NAMALWA (cell line): ENCODE measurements at regions not wholly inside any gene's neighbourhood (a gene's known extent, or its start where the extent isn't known, plus 50 kb on each side); places are given as distances from the start of the nearest gene placed in this dataset.

Experiments used
- DNase-seq: peaks from one replicate; pipeline ENCODE4 v3.0.0-alpha.2; 2015; ENCODE audit warnings: low spot score

DNA sequence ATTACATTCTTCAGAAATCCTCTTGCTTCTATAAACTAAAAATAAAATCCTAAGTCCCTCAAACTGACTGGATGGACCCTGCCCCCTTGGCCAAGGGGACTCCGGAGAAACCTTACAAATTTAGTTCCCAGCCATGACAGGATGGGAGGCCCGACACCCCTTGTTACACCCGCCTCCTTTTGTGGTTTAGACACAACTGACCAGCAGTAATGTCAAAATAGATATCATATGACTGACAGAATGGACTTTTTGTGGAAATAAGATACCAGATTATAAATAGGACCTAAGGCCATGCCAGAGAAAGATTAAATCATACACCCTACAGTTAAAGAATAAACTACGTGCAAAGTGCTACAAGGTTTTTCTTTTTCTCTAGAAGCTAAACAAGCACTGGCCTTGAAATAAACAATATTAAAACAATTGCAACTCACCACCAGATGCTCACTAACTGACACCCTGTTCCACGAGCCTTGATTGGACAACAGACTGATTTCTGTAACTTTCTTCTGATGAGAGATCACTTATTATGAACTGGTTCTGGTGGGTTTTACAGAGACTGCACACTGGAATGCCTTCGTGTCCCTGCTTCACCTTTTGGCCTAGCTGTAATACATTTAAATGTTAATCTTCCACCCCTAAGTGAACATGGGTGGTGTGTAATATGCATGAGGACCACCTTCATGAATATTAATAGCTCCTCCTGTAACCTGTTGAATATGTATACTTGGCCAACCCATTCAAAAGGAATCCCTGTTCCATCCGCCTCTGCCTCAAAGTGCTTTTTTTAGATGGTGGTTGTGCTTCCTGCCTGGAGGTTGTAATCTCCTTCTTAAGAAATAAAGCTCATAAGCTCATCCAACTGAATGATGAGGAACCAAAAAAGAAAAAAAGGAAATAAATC lies 99.6 kb downstream of the ODF2L start:
- DNase-seq = no peak

DNA sequence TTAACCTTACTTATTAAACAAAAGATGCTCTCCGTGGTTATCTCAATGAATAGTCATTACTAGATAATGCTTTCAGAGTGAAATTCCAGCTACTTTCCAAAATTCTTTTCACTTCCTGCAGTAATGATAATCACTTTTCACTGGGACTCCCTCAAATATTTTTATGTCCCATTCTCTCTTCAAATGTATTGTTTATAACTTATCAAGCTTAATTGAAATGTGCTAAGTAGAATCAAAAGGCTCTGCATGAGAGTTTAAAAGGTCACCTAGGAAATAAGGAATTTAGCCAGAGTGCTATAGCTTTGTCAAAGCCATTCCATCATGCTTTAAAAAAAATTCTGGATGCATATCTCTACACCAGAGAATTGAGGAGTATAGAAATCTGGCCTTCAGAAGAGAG lies 106.4 kb downstream of the ODF2L start:
- DNase-seq = no peak

DNA sequence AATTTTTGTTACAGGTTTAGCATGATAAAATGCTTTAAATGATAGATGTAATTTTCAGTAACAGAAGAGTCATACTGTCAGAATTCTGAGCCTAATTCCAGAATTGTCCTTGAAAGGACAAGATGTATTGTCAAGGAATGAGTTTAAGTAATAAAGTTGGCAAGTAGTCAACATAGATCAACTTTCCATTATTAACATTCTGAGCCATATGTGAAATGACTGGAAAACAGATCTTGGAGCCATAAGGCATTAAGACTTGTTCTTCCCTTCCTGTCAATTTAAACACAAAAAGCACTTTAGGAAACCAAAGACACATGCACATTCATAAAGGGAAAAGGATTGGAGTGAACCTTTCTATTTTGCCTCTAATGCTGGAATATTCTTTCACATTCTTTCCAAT lies 107.0 kb downstream of the ODF2L start:
- DNase-seq = no peak

DNA sequence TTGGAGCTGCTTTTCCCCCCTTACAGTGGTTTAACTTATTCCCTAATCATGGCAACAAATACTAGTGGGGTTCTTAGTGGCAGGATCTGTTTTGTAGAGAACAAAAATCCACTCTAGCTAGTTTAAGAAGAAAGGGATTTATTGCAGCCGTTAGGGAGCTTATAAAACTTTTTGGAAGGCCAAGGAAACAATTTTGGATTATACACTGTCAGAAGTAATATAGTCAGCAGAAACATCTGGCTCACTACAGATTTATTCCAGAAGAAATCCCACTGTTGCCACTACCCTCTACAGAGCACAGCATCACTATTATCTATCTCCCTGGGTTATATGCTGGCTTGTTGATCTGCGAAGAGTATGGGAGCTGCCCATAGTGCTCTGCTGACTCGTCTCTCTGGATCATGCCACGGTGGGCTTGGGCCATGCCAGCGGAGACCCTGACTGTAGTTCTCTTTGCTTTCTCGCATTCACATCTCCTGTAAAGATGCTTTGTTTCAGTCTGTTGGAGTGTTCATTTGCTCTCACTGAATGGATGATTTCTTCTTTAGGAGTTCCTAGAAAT lies 107.5 kb downstream of the ODF2L start:
- no peak for DNase-seq

DNA sequence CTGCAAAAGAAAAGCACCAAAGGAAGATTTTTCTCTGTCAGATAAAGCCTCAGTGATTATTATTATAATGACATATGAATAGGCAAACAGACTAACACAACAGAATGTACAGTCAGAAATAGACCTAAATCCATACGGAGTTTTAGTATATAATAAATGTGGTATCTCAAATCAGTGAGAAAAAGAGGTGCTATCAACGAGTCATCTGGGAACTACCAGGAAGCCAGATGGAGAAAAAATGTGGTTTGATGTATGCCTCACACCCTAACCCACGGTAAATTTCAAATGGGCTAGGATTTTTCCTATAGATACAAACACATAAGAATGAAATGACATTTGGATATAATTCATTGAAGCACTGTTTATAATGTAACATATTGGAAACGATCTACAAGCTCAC lies 110.3 kb downstream of the ODF2L start:
- DNase-seq = no peak

DNA sequence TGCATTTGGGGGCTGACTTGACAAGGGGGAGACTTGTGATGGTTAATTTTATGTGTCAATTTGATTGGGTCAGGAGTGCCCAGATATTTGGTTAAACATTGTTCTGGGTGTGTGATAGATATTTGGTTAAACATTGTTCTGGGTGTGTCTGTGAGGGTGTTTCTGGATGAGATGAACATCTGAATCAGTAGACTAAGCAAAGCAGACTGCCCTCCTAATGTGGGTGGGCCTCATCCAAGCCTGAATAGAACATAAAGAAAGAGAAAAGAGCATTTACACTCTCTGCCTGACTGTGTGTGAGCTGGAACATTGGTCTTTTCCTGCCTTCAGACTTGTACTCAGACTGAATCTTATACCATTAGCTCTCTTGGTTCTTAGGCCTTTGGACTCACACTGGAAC lies 113.5 kb downstream of the ODF2L start:
- no peak for DNase-seq

DNA sequence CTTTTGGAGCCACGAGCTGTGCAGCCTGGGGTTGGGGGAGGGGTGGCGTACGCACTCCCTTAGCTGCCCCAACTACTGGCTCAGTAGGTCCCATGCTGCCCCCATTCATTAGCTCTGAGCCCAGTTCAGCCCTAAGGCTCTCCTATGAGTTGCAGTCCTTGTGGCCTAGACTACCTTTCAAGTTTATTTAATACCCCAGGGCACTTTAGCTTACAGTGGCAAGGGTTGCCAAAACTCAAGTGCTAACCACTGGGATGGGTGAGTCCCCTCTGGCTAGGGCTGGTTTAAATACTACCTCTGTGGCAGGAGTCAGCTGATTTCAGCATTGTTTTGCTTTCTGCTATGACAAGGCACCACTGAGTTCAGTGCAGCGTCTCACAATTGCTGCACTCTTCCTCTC lies 118.2 kb downstream of the ODF2L start:
- no peak for DNase-seq

DNA sequence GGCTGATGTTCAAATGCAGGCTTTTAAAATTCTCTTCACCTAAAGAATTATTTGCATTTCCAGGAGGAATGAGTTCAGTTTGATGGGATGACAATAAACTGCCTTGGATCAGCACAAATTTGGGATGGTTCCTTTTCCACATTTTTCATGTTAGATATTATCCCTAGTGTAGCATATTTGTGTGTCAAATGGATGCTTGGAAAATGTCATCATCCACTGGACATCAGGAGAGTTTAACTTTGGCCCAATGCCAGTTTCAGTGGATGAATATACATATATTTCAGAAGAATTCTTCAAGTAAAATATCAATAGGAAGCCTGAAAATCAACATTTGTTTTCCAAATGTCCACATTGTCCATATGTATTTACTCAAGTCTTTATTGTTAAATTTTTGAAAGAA lies 116.5 kb upstream of the COL24A1 start:
- DNase-seq = no peak

DNA sequence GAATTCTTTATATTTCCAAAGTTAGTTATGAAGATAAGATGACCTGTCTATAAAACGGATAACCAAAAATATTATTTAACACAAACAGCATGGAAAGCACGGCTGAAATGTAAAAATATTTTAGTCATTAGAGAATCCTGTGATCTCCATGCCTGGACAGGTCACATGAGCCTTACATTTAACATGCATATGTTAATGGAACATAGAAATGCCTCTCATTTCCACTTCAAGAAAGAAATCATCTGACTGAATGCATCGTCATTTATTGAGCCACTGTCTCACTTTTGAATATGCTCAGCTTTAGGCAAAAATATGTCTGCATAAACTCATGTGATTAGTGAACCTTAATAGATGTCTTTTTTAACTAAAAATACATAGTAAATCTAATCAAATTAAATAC lies 115.5 kb upstream of the COL24A1 start:
- DNase-seq = no peak

DNA sequence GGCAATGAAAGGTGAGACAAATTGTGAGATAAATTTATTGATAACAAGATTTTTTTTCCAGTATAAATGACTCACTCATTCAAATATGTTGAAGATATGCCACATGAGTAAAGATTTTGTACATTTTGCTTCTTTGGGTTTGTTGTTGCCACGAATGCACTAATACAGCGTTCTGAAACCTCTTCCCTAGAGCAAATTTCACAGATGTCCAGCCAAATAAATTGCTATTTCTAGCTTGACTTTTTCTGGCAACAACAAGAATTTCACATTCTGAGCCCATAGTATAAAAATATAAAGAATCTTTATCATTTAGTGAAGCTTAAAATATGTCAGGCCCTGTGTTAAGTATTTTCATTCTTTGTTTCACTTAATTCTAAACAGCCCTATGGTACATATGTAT lies 114.5 kb upstream of the COL24A1 start:
- no peak for DNase-seq

DNA sequence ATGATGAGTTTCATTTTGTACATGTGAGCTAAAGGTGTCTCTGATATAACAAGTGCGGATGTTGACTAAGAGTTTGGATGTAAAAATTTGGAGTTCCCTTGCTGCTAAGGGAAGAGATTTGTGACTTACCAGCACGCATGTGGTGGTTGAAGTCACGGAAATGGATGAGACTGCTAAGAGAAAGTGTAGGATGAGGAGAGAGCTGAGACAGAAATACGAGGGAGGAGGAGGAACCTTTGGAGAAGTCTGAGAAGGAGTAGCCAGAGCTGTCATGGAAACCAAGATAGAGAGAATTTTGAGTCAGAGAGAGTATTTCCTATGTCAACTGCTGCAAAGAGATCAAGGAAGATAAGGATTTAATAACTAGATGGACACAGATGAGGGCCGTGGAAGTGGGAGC lies 106.5 kb upstream of the COL24A1 start:
- no peak for DNase-seq

DNA sequence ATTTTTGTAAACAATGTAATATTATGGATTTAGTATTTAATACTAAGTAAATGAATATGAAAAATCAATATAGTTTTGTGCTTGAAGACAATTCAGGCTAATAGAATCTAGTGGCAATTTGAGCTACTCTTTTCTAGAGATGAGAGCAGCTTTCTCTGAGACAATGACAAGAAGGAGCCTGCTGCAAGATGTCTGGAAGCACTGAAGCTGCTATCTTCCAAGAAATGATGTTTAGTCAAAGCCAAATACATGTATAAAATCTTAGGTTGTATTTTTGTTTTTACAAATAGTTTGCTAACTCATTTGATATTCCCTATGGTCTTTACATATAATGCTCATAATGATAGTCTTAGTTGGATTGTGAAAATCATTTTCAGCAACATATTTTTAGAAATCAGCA lies 103.9 kb upstream of the COL24A1 start:
- no peak for DNase-seq

DNA sequence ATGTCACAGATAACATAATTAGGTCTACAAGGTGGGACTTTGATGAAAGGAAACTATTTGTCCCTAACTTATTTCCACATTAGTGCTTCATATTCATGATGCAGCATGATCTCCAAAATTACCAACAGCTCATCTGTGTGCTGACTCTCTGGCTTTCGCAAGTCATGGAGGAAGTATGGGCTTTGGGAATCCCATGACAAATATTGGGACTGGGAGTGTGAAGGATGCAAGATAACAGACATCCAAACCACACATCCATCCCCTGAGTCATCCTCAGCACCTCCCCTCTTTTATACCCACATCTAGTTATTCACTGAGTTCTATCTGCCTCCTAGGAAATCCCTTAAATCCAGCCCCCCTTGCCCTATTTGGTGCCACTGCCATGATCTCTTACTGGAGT lies 102.8 kb upstream of the COL24A1 start:
- no peak for DNase-seq

DNA sequence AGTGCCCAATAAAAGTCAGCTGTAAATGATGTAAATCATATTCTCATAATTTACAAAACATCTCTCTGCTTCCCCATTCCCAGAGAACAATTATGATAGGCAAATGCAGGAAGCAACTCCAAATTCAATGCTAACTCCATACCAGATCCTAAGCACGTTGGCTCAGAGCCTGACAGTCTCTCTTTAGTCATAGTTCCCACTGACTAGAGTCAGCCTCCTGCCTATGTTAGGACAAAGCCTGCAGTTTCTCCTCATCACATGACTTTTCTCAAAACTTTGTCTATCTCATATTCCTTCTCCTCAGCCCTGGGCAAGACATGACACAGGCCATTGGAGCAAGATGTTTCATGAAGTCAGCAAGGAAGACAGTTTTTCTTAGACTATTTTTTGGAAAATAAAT lies 101.5 kb upstream of the COL24A1 start:
- DNase-seq = no peak

DNA sequence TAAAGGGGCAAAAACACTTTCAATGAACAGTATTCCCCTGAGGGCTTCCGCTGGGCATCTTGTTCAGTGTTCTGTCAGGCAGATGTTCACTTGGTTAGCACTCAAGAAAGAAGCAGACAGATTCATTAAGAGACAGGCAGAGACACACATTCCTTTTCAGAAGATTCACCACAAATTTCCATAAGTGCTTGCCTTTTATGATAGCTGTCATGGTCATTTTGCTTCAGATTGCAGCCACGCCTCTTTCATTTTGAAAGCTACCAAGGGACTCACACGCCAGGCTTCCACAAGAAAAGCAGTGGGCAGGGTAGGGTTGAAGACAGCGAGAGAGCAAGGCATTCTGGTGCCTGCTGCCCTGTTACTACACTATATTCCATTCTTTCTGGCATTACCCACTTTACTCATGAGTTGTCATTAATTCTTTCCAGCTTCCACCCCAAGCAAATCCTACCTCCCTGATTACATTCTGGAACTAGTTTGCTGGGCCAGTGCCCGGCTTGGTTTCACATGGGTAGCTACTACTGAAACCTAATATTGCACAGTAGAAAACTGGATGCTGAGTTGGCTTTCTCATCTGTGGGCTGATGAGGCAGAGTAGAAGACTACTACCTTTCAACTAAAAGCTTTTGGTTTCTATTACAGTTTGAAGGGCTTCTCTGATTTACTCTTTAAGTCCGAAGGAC lies 91.2 kb upstream of the COL24A1 start:
- DNase-seq = no peak

DNA sequence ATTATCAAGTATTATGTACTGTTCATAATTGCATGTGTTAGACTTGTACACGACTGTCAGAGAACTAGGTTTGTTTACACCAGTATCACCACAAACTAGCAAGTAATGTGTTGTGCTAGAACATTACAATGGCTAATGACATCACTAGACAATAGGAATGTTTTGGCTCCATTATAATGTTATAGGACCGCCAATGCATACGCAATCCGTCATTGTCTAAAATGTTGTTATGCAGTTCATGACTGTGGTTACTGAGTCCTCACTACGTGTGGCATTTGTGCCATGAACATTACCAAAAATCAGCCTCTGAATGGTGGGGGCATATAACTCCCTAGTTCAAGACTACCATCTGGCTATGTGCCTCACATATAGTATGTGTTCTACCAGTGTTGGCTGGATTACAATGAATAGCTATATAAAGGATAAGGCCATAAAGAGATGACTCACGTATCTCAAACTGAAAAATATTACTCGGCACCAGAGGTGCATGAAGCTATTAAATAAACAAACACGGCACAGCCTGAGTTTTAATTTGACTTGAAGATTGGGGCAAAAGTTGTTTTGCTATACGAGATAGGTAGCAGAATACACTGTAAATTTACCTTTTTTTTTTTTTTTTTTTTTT lies 89.1 kb upstream of the COL24A1 start:
- no peak for DNase-seq

DNA sequence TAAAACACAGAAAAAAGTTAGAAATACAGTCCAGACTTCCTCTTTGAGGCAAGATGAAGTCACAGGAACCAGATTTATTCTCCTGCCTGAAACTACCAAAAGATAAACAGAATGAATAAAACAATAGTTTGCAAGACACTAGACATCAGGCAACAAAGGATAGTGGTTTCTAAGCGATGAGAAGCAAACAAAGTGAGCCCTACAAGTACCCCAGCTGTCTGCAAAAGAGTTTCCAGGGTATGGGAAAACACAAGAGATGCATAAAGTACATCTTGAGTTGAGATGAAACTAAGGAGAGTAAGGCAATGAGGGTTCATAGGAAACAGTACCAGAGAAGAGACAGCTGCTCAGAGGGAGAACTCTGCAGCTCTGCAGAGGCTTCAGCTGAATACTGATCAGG lies 83.3 kb upstream of the COL24A1 start:
- no peak for DNase-seq

DNA sequence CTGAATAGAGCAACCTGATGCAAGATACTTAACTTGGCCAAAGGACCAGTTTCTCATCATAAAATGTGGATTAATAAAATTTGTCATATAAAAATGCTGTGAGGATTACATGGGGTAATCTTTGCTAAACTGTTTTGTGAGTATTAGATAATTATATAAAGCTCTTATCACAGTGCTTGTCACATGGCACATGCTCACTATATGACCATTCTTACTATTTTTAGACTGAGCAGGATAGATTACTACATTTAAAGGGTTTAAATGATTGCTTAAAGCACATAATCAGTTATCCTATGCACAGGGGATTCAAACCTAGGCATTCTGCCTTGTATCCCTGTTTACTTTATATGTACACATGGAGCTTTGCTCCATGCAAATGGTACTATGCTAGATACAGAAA lies 82.9 kb upstream of the COL24A1 start:
- DNase-seq = no peak

DNA sequence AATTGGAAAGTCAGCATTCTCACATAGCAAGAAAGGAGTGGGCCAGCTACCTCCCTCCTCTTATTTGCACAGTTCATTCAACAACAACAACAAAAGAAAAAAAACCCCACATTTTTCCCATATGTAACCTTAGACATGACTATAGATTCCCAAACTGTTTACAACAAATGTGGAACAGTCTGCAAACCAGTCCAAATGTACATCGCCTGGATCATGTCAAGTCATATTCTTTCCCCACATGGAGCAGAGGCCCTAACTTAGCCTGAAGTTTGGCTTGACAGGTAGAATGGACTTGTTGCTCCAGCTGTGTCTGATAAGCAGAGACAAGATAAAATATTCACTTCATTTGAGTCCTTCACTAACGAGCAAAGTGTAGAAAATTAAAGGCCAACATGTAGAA lies 81.7 kb upstream of the COL24A1 start:
- no peak for DNase-seq

DNA sequence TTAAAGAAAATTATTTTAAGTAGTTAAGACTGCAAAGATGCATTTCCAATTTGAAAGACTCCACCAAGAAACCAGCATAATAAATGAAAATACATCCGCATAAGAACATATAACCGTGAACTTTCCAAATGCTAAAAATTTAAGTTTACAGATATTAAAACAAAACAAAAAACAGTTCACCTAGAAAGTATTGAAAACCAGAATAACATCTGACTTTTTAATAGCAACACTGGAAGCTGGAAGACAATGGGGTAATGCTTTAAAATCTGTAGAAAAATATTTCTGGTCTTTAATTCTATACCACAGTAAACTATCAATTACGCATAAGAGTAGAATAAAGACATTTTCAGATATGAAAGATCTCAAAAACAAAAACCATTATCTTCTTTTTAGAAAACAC lies 79.3 kb upstream of the COL24A1 start:
- DNase-seq = no peak

DNA sequence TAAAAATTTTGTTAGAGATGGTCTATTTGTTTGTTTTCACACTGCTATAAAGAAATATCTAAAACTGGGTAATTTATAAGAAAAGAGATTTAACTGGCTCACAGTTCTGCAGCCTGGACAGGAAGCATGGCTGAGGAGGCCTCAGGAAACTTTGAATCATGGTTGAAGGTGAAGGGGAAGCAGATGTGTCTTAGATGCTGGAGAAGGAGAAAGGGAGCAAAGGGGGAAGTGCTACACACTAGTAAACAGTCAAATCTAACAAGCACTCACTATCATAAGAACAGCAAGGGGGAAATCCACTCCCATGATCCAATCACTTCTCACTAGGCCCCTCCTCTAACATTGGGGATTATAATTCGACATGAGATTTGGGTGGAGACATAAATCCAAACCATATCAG lies 76.8 kb upstream of the COL24A1 start:
- no peak for DNase-seq

DNA sequence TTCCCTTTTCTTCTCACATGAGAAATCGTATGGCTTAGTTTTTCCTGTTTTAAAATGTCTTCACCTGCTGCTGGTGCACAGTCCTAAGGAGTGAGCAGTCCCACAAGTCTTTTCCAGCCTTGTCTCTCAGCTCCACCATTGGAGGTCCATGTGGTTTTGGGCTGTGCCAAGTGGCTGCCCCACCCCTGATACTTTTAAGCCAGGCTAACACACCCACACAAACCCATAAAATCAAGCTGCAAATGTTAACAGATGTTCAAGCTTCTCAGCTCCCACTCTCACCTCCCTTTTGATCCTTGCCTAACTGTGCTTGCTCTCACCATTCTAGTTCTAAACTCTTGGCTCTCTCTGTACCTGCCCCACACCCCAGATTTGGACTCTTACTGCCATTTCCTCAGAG lies 74.5 kb upstream of the COL24A1 start:
- DNase-seq = no peak

DNA sequence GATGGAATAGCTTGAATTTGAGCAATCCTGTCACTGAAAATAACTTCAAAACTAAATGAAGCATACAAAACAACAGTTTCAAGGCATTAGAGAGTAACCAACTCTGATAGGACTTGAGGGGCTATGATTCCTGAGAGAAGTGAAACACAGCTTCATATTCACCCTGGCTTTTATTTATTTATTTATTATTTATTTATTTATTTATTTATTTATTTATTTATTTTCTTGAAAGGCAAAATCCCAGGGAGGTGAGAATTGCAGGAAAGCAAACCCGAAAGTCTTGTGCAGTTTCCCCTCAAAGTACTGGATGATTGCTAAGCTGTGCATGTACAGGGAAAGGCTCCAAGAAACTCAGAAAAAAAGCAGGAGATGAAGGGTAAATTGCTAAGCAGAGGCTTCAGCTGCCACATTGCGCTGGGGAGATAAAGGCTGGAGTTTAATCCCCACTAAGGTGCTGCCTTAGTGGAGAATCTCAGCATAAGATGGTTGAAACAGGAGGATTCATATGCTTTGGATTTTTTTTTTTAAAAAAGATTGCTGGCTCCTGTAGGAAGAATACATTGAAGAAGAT lies 72.9 kb upstream of the COL24A1 start:
- no peak for DNase-seq
